K562 (cell line): ENCODE measurements at regions not wholly inside any gene's neighbourhood (a gene's known extent, or its start where the extent isn't known, plus 50 kb on each side); places are given as distances from the start of the nearest gene placed in this dataset.

Experiments used
- CBX2 ChIP-seq: fragments of 200-600 bp; sonication (generic); IDR thresholded peaks from one replicate; pipeline ENCODE4 v1.6.1; 2012; ENCODE audit warnings: mild to moderate bottlenecking, low read length, inconsistent platforms; ENCODE audit not compliant: insufficient read depth, poor library complexity, severe bottlenecking
- CTBP1 ChIP-seq: fragments of 450-650 bp; IDR thresholded peaks from 2 replicates; pipeline ENCODE4 v1.6.1; 2016; ENCODE audit warnings: borderline replicate concordance
- FOXA3 ChIP-seq, 2 experiments: fragments of 450-650 bp in 1 of 2; sonication (generic) in 1 of 2; formaldehyde crosslinking; IDR thresholded peaks in 1 of 2; conservative IDR thresholded peaks in 1 of 2; 2 replicates each; pipeline versions ENCODE4 v1.4.0 to v1.8.0; 2020 to 2022; ENCODE audit warnings: mild to moderate bottlenecking in 2 of 2, missing genetic modification reagents in 1 of 2
- FOXM1 ChIP-seq, 2 experiments: fragments of 450-650 bp in 1 of 2; sonication (generic) in 1 of 2; formaldehyde crosslinking in 1 of 2; IDR thresholded peaks; 2 replicates each; pipeline versions ENCODE4 v1.6.1 to v1.9.0; 2017 to 2022; ENCODE audit warnings: low read depth in 2 of 2, mild to moderate bottlenecking in 2 of 2, missing genetic modification reagents in 1 of 2, moderate library complexity in 1 of 2
- HOXB6 ChIP-seq: fragments of 250-450 bp; sonication (Bioruptor Pico); IDR thresholded peaks from 2 replicates; pipeline ENCODE4 v1.5.1; 2022; ENCODE audit warnings: mild to moderate bottlenecking, borderline replicate concordance
- ILK ChIP-seq: fragments of 450-650 bp; IDR thresholded peaks from 2 replicates; pipeline ENCODE4 v1.6.1; 2016; ENCODE audit warnings: missing genetic modification characterization, low read depth, mild to moderate bottlenecking, missing compliant biosample characterization, moderate library complexity, borderline replicate concordance
- KLF10 ChIP-seq: fragments of 250-450 bp; sonication (Bioruptor Pico); IDR thresholded peaks from 2 replicates; pipeline ENCODE4 v1.6.1; 2021; ENCODE audit warnings: matching md5 sums
- KLF13 ChIP-seq: fragments of 450-650 bp; IDR thresholded peaks from 2 replicates; pipeline ENCODE4 v1.6.1; 2016; ENCODE audit warnings: missing genetic modification characterization, low read depth, mild to moderate bottlenecking, missing compliant biosample characterization, moderate library complexity, borderline replicate concordance
- NELFE ChIP-seq: IDR thresholded peaks from 2 replicates; pipeline ENCODE4 v1.6.1; 2011; ENCODE audit warnings: mild to moderate bottlenecking; ENCODE audit not compliant: insufficient read depth, insufficient read length
- PKNOX1 ChIP-seq: fragments of 450-650 bp; IDR thresholded peaks from 2 replicates; pipeline ENCODE4 v1.6.1; 2016
- RNF2 ChIP-seq: sonication (generic); IDR thresholded peaks from 2 replicates; pipeline ENCODE4 v1.6.1; 2016
- STAG1 ChIP-seq: sonication (generic); formaldehyde crosslinking; IDR thresholded peaks from 2 replicates; pipeline ENCODE4 v1.5.0; 2020; ENCODE audit warnings: missing genetic modification reagents, borderline replicate concordance
- U2AF2 ChIP-seq: fragments of 200-400 bp; formaldehyde crosslinking; optimal IDR thresholded peaks from 2 replicates; pipeline ENCODE3; 2017; ENCODE audit warnings: low read depth, mild to moderate bottlenecking, low read length
- ZNF165 ChIP-seq: fragments of 250-450 bp; sonication (Bioruptor Pico); IDR thresholded peaks from 2 replicates; pipeline ENCODE4 v1.4.0; 2020; ENCODE audit warnings: borderline replicate concordance
- ZSCAN29 ChIP-seq: fragments of 450-650 bp; IDR thresholded peaks from 2 replicates; pipeline ENCODE4 v1.6.1; 2017
- TF ChIP-seq, protein P1 (sequence below): fragments of 150-350 bp; IDR thresholded peaks from 2 replicates; pipeline ENCODE4 v1.6.1; 2014; ENCODE audit warnings: low read depth, mild to moderate bottlenecking, low read length, borderline replicate concordance
- TF ChIP-seq, protein P2 (sequence below): sonication (generic); formaldehyde crosslinking; IDR thresholded peaks from 2 replicates; pipeline ENCODE4 v1.8.1; 2022; ENCODE audit warnings: missing genetic modification reagents
- TF ChIP-seq, protein P3 (sequence below): fragments of 450-650 bp; IDR thresholded peaks from 2 replicates; pipeline ENCODE4 v1.7.1; 2018; ENCODE audit warnings: mild to moderate bottlenecking, low read depth; ENCODE audit not compliant: partially characterized antibody

- TF ChIP-seq FOXA3 (CRISPR knock-in tag; conservative IDR thresholded peaks at IDR 0.05 in 1 of 2, IDR thresholded peaks at IDR 0.05 in 1 of 2) (no peak), ZNF165 (CRISPR knock-in tag) (no peak), CBX2 (no peak), NELFE (no peak), PKNOX1 (no peak), FOXM1 (IDR thresholded peaks at IDR 0.05; ENCODE audit: low read depth) (no peak), FOXM1 (CRISPR knock-in tag; IDR thresholded peaks at IDR 0.05; ENCODE audit: low read depth) (no peak), KLF13 (tag) (no peak), ZSCAN29 (no peak), STAG1 (CRISPR knock-in tag) (peak; percentile 93), ILK (tag) (no peak), CTBP1 (peak; percentile 67; the same call in 1 of the 2 replicates), U2AF2 (no peak), RNF2 (no peak), HOXB6 (CRISPR knock-in tag) (no peak), KLF10 (CRISPR knock-in tag) (no peak)
- TF ChIP-seq, protein P1, sequence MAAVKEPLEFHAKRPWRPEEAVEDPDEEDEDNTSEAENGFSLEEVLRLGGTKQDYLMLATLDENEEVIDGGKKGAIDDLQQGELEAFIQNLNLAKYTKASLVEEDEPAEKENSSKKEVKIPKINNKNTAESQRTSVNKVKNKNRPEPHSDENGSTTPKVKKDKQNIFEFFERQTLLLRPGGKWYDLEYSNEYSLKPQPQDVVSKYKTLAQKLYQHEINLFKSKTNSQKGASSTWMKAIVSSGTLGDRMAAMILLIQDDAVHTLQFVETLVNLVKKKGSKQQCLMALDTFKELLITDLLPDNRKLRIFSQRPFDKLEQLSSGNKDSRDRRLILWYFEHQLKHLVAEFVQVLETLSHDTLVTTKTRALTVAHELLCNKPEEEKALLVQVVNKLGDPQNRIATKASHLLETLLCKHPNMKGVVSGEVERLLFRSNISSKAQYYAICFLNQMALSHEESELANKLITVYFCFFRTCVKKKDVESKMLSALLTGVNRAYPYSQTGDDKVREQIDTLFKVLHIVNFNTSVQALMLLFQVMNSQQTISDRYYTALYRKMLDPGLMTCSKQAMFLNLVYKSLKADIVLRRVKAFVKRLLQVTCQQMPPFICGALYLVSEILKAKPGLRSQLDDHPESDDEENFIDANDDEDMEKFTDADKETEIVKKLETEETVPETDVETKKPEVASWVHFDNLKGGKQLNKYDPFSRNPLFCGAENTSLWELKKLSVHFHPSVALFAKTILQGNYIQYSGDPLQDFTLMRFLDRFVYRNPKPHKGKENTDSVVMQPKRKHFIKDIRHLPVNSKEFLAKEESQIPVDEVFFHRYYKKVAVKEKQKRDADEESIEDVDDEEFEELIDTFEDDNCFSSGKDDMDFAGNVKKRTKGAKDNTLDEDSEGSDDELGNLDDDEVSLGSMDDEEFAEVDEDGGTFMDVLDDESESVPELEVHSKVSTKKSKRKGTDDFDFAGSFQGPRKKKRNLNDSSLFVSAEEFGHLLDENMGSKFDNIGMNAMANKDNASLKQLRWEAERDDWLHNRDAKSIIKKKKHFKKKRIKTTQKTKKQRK = no peak
- TF ChIP-seq, protein P2, sequence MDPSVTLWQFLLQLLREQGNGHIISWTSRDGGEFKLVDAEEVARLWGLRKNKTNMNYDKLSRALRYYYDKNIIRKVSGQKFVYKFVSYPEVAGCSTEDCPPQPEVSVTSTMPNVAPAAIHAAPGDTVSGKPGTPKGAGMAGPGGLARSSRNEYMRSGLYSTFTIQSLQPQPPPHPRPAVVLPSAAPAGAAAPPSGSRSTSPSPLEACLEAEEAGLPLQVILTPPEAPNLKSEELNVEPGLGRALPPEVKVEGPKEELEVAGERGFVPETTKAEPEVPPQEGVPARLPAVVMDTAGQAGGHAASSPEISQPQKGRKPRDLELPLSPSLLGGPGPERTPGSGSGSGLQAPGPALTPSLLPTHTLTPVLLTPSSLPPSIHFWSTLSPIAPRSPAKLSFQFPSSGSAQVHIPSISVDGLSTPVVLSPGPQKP (CRISPR knock-in tag) = no peak
- TF ChIP-seq, protein P3, sequence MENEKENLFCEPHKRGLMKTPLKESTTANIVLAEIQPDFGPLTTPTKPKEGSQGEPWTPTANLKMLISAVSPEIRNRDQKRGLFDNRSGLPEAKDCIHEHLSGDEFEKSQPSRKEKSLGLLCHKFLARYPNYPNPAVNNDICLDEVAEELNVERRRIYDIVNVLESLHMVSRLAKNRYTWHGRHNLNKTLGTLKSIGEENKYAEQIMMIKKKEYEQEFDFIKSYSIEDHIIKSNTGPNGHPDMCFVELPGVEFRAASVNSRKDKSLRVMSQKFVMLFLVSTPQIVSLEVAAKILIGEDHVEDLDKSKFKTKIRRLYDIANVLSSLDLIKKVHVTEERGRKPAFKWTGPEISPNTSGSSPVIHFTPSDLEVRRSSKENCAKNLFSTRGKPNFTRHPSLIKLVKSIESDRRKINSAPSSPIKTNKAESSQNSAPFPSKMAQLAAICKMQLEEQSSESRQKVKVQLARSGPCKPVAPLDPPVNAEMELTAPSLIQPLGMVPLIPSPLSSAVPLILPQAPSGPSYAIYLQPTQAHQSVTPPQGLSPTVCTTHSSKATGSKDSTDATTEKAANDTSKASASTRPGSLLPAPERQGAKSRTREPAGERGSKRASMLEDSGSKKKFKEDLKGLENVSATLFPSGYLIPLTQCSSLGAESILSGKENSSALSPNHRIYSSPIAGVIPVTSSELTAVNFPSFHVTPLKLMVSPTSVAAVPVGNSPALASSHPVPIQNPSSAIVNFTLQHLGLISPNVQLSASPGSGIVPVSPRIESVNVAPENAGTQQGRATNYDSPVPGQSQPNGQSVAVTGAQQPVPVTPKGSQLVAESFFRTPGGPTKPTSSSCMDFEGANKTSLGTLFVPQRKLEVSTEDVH = no peak
These were observed 89.0 kb upstream of the PPM1J start (continued) for GRCh38 chr1:112803906-112804762.
